Central memory CD4-positive, alpha-beta T cell (primary cell): ENCODE measurements at regions not wholly inside any gene's neighbourhood (a gene's known extent, or its start where the extent isn't known, plus 50 kb on each side); places are given as distances from the start of the nearest gene placed in this dataset.
"Not testable (repeated sequence)": the region's sequence is repeated elsewhere in the genome, so short reads cannot be mapped to it uniquely, and the experiment has no call there.

Source experiments
- DNase-seq: peaks from one replicate; pipeline ENCODE4 v3.0.0; 2022

- DNase-seq: no peak
Observed at GRCh38 chr3:14252321-14253021, 73.9 kb downstream of the LSM3 start.

GRCh38 chr3:14253022-14253706 is 74.5 kb downstream of the LSM3 start:
- no peak for DNase-seq

GRCh38 chr3:14253707-14254382 is 75.2 kb downstream of the LSM3 start:
- no peak for DNase-seq

GRCh38 chr3:14254812-14255702 is 76.4 kb downstream of the LSM3 start:
- no peak for DNase-seq

- DNase-seq: no peak
Observed at GRCh38 chr3:14256046-14256445, 77.4 kb downstream of the LSM3 start.

GRCh38 chr3:14256561-14257342 is 78.1 kb downstream of the LSM3 start:
- DNase-seq: no peak

GRCh38 chr3:14258906-14259904 is 80.6 kb downstream of the LSM3 start:
- DNase-seq: no peak

- no peak for DNase-seq
Observed at GRCh38 chr3:14260463-14260862, 81.8 kb downstream of the LSM3 start.

GRCh38 chr3:14261229-14261628 is 82.6 kb downstream of the LSM3 start:
- DNase-seq: peak; percentile 50

GRCh38 chr3:14262212-14262611 is 83.6 kb downstream of the LSM3 start:
- no peak for DNase-seq

GRCh38 chr3:14262867-14263266 is 84.2 kb downstream of the LSM3 start:
- DNase-seq: no peak

- DNase-seq: no peak
Observed at GRCh38 chr3:14263317-14264005, 84.8 kb downstream of the LSM3 start.

- no peak for DNase-seq
Observed at GRCh38 chr3:14265246-14265962, 86.8 kb downstream of the LSM3 start.

GRCh38 chr3:14266361-14266760 is 87.7 kb downstream of the LSM3 start:
- no peak for DNase-seq

GRCh38 chr3:14267976-14268375 is 89.4 kb downstream of the LSM3 start:
- DNase-seq: no peak

- DNase-seq: no peak
Observed at GRCh38 chr3:14268897-14269296, 90.3 kb downstream of the LSM3 start.

GRCh38 chr3:14272041-14272958 is 93.7 kb downstream of the LSM3 start:
- DNase-seq: not testable (repeated sequence)

GRCh38 chr3:14272959-14273560 is 94.4 kb downstream of the LSM3 start:
- DNase-seq: not testable (repeated sequence)
